Glomerular visceral epithelial cell (primary cell): ENCODE measurements at regions not wholly inside any gene's neighbourhood (a gene's known extent, or its start where the extent isn't known, plus 50 kb on each side); places are given as distances from the start of the nearest gene placed in this dataset.
A peak's percentile ranks its signal among the peaks of the same experiment; 100 is the strongest.

ENCODE experiments used
- DNase-seq: peaks from one replicate; pipeline ENCODE4 v3.0.0-alpha.2; 2016; ENCODE audit errors: extremely low spot score

- DNase-seq: no peak
Observed at GRCh38 chr7:18312482-18312881, 183.1 kb upstream of the HDAC9 start.

- DNase-seq: no peak
Observed at GRCh38 chr7:18313965-18314364, 181.6 kb upstream of the HDAC9 start.

DNA sequence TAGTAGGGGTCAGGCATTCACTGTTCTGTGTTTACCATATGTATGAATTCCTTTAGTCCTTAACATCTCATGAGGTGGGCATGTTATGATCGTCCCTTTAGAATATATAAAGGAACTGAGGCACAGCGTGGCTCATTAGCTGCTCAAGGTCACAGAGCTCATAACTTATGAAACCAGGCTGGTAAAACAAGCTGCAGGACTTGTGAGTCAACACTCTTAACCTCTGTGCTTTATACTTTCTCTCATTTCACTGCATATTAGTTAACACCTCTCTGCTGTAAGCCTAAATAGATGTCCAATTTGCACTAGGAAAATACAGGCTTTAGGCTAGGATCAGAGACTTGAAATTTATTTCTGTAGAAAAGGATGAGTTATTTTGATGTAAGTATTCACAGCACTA lies 180.3 kb upstream of the HDAC9 start:
- no peak for DNase-seq

DNA sequence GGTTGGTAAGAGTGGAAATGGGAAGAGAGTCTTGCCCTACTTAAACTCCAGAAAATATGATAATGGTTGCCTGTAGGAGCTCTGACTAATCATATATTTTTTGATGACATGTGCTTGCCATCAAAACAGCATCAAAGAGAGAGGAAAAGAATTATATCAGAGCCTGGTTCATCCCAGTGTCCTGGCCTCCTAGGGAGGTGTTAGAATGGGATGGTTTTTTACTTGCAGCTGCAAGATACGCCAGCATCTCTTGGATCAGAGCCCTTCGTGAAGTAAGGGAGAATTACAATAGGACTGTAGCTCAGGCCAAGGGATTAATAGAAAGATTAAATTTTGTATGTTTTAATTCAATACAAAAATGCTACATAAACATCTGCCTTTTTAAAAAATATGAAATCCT lies 177.6 kb upstream of the HDAC9 start:
- no peak for DNase-seq

DNA sequence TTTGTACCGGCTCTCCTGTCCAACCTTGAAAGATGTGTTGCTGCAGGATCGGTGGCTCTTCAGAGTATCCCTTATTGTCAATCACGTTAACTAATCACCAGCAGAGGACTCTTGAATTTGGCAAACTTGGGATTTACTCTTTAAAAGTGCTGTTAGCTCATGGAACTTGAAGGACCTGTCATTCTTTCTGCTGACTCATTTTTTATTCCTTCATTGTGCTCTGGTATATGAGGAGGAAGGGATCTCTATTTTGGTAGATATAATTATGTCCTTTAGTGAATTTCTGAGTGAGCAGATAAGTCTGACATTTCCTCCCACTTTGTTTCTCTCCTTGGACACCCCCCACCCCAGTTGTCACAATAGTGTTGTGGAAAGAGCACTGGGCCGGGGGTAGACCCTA lies 175.1 kb upstream of the HDAC9 start:
- DNase-seq: no peak

DNA sequence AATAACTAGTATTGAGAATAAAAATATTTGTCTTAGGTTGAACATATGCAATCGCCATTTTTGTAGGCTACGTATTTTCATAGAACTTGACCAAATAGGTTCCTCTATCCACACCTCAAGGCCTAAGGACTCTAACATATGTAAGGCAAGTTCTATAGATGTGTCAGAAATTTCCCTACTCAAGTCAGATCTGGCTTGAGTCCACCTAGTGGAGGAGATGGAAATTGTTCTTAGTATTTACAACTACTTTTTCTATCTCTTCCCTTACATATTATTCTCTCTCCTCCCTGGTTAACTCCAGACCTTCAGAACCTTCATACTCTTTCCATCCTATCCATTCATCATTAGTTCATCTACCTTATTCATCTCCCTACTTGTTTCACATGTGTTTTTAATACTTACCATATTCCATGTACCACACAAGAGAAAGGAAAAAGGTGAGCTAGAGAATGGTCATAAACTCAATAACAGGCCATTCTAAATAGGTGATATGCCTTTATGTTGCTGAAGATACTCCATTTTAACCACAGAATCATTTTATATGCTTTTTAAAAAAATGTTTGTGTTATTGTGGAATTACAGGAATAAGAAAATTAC lies 174.5 kb upstream of the HDAC9 start:
- peak; percentile 30 for DNase-seq

DNA sequence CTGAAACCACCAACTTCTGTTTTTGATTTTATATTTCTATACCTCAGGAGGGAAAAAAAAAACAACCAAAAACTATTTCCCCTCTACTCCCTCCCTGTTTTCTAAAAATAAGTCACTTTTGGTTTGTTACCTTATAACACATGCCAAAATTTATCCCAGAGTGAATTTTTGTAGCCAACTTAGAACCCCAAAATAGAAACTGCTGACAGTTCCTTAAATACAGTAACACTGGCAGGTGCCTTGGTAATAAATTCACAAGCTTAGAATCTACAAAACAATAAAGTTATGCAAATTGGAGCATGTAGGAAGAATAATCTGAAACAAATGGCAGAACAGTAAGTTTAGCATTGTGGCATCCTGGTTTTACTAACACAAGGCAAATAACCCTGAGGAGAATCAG lies 165.0 kb upstream of the HDAC9 start:
- no peak for DNase-seq

- no peak for DNase-seq
Observed at GRCh38 chr7:18336626-18337025, 158.9 kb upstream of the HDAC9 start.

GRCh38 chr7:18337048-18337809 lies 158.3 kb upstream of the HDAC9 start:
- no peak for DNase-seq

GRCh38 chr7:18338910-18339523 lies 156.5 kb upstream of the HDAC9 start:
- DNase-seq: no peak

DNA sequence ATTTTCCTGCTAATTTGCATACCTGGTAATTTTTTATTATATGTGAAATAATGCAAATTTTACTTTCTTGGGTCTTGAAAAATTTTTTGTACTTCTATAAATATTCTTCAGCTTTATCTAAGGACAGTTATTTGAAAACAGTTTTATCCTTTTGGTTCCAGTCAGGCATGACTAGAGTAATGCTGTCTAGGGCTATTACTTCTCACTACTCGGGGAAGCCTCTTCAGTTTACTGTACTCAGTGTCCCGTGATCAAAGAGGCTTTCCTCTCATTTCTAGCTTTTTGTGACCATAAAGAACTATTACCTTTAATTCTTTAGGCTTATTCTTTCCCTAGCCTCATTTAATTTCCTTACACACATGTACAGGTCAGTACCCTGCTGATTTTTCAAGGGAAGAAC lies 153.8 kb upstream of the HDAC9 start:
- DNase-seq: no peak

- DNase-seq: peak; percentile 9
Observed at GRCh38 chr7:18343047-18343446, 152.5 kb upstream of the HDAC9 start.

GRCh38 chr7:18344536-18344935 lies 151.0 kb upstream of the HDAC9 start:
- no peak for DNase-seq

GRCh38 chr7:18345641-18346234 lies 149.8 kb upstream of the HDAC9 start:
- peak; percentile 53 for DNase-seq

- no peak for DNase-seq
Observed at GRCh38 chr7:18347170-18347569, 148.4 kb upstream of the HDAC9 start.

DNA sequence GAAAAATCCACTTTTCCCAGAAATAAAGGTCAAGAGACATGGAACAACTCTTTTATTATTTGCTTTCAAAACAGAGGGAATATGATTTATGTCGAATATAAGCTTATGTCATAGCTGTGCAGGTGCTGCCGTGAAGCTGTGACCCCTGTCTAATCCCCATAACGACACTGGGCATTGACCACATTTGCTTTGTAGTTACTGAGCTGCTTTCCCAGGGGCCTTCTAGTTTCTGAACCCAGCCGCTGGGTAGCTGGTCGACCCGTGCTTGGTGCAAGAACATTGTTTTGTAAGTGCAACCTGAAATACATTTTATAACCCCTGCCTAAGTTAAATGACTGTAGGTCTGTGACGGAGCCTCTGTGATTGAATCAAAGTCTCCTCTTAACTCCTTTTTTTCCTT lies 144.9 kb upstream of the HDAC9 start:
- DNase-seq: no peak

GRCh38 chr7:18352339-18353255 lies 143.0 kb upstream of the HDAC9 start:
- DNase-seq: peak; percentile 69

DNA sequence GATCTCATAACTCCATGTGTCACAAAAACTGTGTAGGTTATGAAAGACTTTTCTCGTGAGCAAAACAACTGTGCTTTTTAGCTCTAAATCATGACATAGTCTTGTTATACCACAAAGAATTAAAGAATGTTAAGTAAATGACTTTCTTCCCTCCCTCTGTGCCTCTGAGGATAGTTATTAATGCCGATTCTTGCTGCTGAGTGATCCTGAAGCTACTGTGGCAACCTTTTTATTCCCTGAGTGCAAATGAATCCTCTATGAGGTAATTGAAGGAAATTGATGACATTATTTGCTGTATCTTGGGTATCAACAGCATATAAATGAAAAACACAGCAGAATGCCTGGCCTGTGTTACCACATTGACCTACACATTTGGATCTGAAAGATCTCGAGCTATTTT lies 142.2 kb upstream of the HDAC9 start:
- no peak for DNase-seq

DNA sequence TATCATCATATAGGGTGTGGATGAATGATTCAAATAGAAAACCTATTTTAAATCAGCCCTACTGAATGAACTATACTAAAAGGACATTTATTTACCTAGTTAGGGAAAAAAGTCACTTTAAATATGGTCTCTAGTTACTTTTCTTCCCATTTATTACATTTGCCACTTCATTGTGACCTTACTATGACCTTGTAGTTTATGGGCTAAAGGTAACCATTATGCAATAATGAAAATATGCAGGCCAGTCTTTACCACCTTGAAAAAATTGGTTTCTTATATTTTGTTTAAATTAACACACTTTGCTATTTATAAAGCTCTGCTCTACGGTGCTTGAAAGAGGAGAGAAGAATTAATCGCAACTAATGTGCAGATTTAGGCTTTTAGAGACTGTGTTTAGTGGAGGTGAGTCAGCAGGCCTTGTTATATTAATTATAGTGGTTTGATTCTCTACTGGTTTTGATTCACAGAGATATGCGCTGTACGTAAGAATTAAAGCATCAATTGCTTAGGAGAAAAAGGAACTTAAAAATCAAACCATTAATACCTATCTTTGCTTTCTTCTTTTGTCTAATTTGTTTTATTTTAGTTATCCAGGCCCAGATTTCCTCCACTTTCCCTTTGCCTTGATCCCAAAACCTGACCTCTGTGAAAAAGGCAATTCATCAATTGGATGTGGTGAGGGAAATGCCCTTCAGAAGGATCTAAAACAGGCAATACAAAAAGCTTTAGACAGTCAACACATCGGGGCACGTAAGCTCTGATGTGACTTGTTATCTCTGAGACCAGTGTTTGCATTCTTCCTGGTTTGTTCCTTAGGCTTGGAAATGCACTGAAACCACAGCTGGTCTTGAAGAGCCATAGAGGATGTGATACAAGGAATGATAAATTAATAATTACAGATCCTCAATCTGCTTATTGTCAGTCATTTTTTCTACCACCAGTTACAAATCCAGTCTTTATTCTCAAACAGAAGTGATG lies 141.2 kb upstream of the HDAC9 start:
- DNase-seq: no peak

- DNase-seq: peak; percentile 34
Observed at GRCh38 chr7:18356191-18356645, 139.3 kb upstream of the HDAC9 start.
